ENCODE measurements at regions not wholly inside any gene's neighbourhood (a gene's known extent, or its start where the extent isn't known, plus 50 kb on each side); places are given as distances from the start of the nearest gene placed in this dataset.

DNA sequence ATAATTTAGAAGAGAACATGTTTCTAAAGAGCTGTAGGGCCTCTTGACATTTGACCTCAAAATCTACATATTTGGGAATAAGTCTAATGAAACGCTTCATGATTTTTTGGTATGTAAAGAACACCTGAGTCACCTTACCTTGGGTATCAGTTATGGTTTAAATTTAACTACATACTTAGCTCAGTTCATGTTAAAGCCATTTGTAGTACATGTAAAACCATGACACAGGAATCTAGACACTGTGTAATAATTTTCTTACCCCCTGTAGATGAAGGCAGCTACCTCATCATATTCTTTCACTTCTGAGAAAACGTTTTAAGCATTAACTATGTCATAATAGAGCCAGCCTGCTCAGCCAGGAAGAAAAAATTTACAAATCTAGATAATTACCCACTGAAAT lies 105.8 kb upstream of the CPNE8 start:
- POLR2A ChIA-PET: no interaction called here
- dilution Hi-C loops (cut with MboI; ENCODE audit: extremely low pct_ligation_motif_present, low sequenced_read_pairs) (no loop called here), intact Hi-C loops (cut with micrococcal nuclease) (no loop called here)
- no peak overlapping the region for H3K4me3 ChIP-seq (replicated peaks in 1 of 3; ENCODE audit: insufficient read depth in 1 of 3, low read depth in 1 of 3, low read length in 3 of 3)
- CTCF ChIA-PET: no interaction called here
- no peaks in the 10 kb centered on the region for H3K79me2 ChIP-seq (ENCODE audit: control insufficient read depth, insufficient read depth, low read length)
- no peaks in the 10 kb centered on the region for H4K20me1 ChIP-seq (replicated peaks; ENCODE audit: control insufficient read depth, extremely low read depth, insufficient read depth, low read length)
- DNase-seq (ENCODE audit: low read depth, low spot score) (no peak), FAIRE-seq (no peak)
- no peaks in the 10 kb centered on the region for H3K36me3 ChIP-seq (ENCODE audit: control insufficient read depth in 2 of 2, extremely low read depth in 1 of 2, insufficient read depth in 2 of 2, low read length in 2 of 2)
- H3K4me1 ChIP-seq (ENCODE audit: control insufficient read depth, extremely low read depth, insufficient read depth, low read length): no peaks in the 10 kb centered on the region
- H3K4me2 ChIP-seq (ENCODE audit: insufficient read depth, low read length): no peak overlapping the region
- BruUV-seq (replicated peaks): no TSS peak
- no peaks in the 10 kb centered on the region for H3K27me3 ChIP-seq (ENCODE audit: control insufficient read depth in 2 of 2, insufficient read depth in 2 of 2, low read length in 2 of 2)
- H3K27ac ChIP-seq (ENCODE audit: insufficient read depth, low read depth, low read length): no peak overlapping the region
- no peak overlapping the region for H3K9ac ChIP-seq (replicated peaks; ENCODE audit: extremely low read depth, insufficient read depth, low read length)
- no peaks in the 10 kb centered on the region for H3K9me1 ChIP-seq (replicated peaks; ENCODE audit: control insufficient read depth, extremely low read depth, insufficient read depth, low read length)
- H3K9me3 ChIP-seq (replicated peaks; ENCODE audit: control insufficient read depth, insufficient read depth, low read length): no peaks in the 10 kb centered on the region
- TF ChIP-seq EZH2 (IDR thresholded peaks at IDR 0.05; ENCODE audit: borderline replicate concordance, low read depth, low read length, severe bottlenecking): no peak
- H2AFZ ChIP-seq (ENCODE audit: low read depth, low read length): no peak overlapping the region

DNA sequence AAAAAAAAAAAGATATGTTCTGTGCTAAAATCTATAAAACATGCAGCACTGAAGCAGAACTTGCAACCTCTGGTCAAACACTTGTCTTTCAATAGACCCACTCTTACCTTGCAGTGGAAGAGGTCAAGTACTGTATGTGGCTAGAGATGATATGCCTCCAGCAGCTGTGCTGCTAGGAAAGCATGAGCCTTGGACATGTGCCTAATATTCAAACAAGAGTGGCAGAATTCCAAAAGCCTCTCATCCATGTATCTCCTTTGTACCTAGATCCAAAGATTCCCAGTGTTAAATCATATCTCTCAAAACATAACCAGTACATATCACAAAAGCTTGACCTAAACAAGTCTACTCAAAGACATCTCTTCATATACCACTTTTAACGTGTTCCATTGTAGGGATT lies 105.0 kb upstream of the CPNE8 start:
- no peak for FAIRE-seq
- no peaks in the 10 kb centered on the region for H3K27me3 ChIP-seq (ENCODE audit: control insufficient read depth in 2 of 2, insufficient read depth in 2 of 2, low read length in 2 of 2)
- H3K4me1 ChIP-seq (ENCODE audit: control insufficient read depth, extremely low read depth, insufficient read depth, low read length): no peaks in the 10 kb centered on the region
- no peak overlapping the region for H3K27ac ChIP-seq (ENCODE audit: insufficient read depth, low read depth, low read length)
- dilution Hi-C loops (cut with MboI; ENCODE audit: extremely low pct_ligation_motif_present, low sequenced_read_pairs): no loop called here
- no peak overlapping the region for H3K4me3 ChIP-seq (replicated peaks in 1 of 3; ENCODE audit: insufficient read depth in 1 of 3, low read depth in 1 of 3, low read length in 3 of 3)
- no peak for DNase-seq (ENCODE audit: low read depth, low spot score)
- no TSS peak for BruUV-seq (replicated peaks)
- H3K4me2 ChIP-seq (ENCODE audit: insufficient read depth, low read length): no peak overlapping the region
- no peaks in the 10 kb centered on the region for H3K9me1 ChIP-seq (replicated peaks; ENCODE audit: control insufficient read depth, extremely low read depth, insufficient read depth, low read length)
- POLR2A ChIA-PET: no interaction called here
- no peak overlapping the region for H2AFZ ChIP-seq (ENCODE audit: low read depth, low read length)
- CTCF ChIA-PET: no interaction called here
- H4K20me1 ChIP-seq (replicated peaks; ENCODE audit: control insufficient read depth, extremely low read depth, insufficient read depth, low read length): no peaks in the 10 kb centered on the region
- H3K9me3 ChIP-seq (replicated peaks; ENCODE audit: control insufficient read depth, insufficient read depth, low read length): no peaks in the 10 kb centered on the region
- H3K36me3 ChIP-seq (ENCODE audit: control insufficient read depth in 2 of 2, extremely low read depth in 1 of 2, insufficient read depth in 2 of 2, low read length in 2 of 2): no peaks in the 10 kb centered on the region
- TF ChIP-seq MYC (IDR thresholded peaks at IDR 0.05; ENCODE audit: low read depth, low read length): no peak
- TF ChIP-seq POLR2AphosphoS5 (IDR thresholded peaks at IDR 0.05; ENCODE audit: insufficient read depth, low read depth, low read length): no peak
- no peak for TF ChIP-seq CTCF (IDR thresholded peaks at IDR 0.05; ENCODE audit: extremely low read depth in 1 of 2, insufficient read depth in 1 of 2, low read depth in 1 of 2, low read length in 2 of 2)
- TF ChIP-seq GATA2 (IDR thresholded peaks at IDR 0.05; ENCODE audit: insufficient read depth, insufficient read length, low read depth, low read length): no peak
- TF ChIP-seq EZH2 (IDR thresholded peaks at IDR 0.05; ENCODE audit: borderline replicate concordance, low read depth, low read length, severe bottlenecking): no peak
- no peak for TF ChIP-seq JUN (IDR thresholded peaks at IDR 0.05; ENCODE audit: borderline replicate concordance, insufficient read depth, insufficient read length, low read depth)
- TF ChIP-seq POLR2A (IDR thresholded peaks at IDR 0.05; ENCODE audit: low read depth, low read length): no peak
- TF ChIP-seq, protein P1, sequence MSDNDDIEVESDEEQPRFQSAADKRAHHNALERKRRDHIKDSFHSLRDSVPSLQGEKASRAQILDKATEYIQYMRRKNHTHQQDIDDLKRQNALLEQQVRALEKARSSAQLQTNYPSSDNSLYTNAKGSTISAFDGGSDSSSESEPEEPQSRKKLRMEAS (IDR thresholded peaks at IDR 0.05; ENCODE audit: insufficient read depth, insufficient read length): no peak
- TF ChIP-seq FOS (IDR thresholded peaks at IDR 0.05; ENCODE audit: borderline replicate concordance, insufficient read depth, low read length): no peak
- no peaks in the 10 kb centered on the region for H3K79me2 ChIP-seq (ENCODE audit: control insufficient read depth, insufficient read depth, low read length)
- no peak overlapping the region for H3K9ac ChIP-seq (replicated peaks; ENCODE audit: extremely low read depth, insufficient read depth, low read length)
- intact Hi-C loops (cut with micrococcal nuclease): no loop called here

Data from endothelial cell of umbilical vein (primary cell).